Liver (tissue), 3 donors: ENCODE measurements at regions not wholly inside any gene's neighbourhood (a gene's known extent, or its start where the extent isn't known, plus 50 kb on each side); places are given as distances from the start of the nearest gene placed in this dataset.
"Not testable (repeated sequence)": the region's sequence is repeated elsewhere in the genome, so short reads cannot be mapped to it uniquely, and the experiment has no call there.

Experiments
- ATF3 ChIP-seq: IDR thresholded peaks from 2 replicates; pipeline ENCODE4 v1.6.1; 2016; ENCODE audit warnings: antibody characterized with exemption
- CTCF ChIP-seq: fragments of 150-350 bp; IDR thresholded peaks from 2 replicates; pipeline ENCODE4 v1.5.1; 2017; ENCODE audit warnings: improper control_type of control experiment, low read depth, low read length; ENCODE audit not compliant: missing input control
- EGR1 ChIP-seq, 2 donors: IDR thresholded peaks; 2 replicates each; pipeline ENCODE4 v1.6.1; 2016 to 2018; ENCODE audit warnings: antibody characterized with exemption in 2 of 2, low read depth in 2 of 2
- TAF1 ChIP-seq: conservative IDR thresholded peaks from 2 replicates; pipeline ENCODE4 v1.6.1; 2016; ENCODE audit warnings: antibody characterized with exemption, mild to moderate bottlenecking
- YY1 ChIP-seq: IDR thresholded peaks from 2 replicates; pipeline ENCODE4 v1.6.1; 2016; ENCODE audit warnings: antibody characterized with exemption, mild to moderate bottlenecking
- ZBTB33 ChIP-seq: IDR thresholded peaks from 2 replicates; pipeline ENCODE4 v1.6.1; 2016; ENCODE audit warnings: antibody characterized with exemption
- donor health status: healthy.
- donor health status: healthy.

- TF ChIP-seq CTCF; TAF1; EGR1 (IDR thresholded peaks at IDR 0.05; ENCODE audit: low read depth in 2 of 2); ATF3; YY1; ZBTB33: not testable (repeated sequence)
These were observed 119.0 kb upstream of the SDK1 start for GRCh38 chr7:3182055-3182454.
